AG20443 (cell line): ENCODE measurements at regions not wholly inside any gene's neighbourhood (a gene's known extent, or its start where the extent isn't known, plus 50 kb on each side); places are given as distances from the start of the nearest gene placed in this dataset.
A peak's percentile ranks its signal among the peaks of the same experiment; 100 is the strongest.
"Not testable (repeated sequence)": the region's sequence is repeated elsewhere in the genome, so short reads cannot be mapped to it uniquely, and the experiment has no call there.

Experiments
- DNase-seq: peaks from one replicate; pipeline ENCODE4 v3.0.0; 2012; ENCODE audit warnings: low spot score, mixed read lengths

GRCh38 chr6:81901551-81901966, 149.1 kb upstream of the TENT5A start:
- DNase-seq: peak; percentile 14

GRCh38 chr6:81900616-81901015, 148.1 kb upstream of the TENT5A start:
- DNase-seq: no peak

GRCh38 chr6:81897793-81898192, 145.3 kb upstream of the TENT5A start:
- DNase-seq: no peak

- DNase-seq: no peak
These were observed 144.3 kb upstream of the TENT5A start for GRCh38 chr6:81896525-81897503.

- DNase-seq: peak; percentile 68
These were observed 143.2 kb upstream of the TENT5A start for GRCh38 chr6:81895511-81896185.

GRCh38 chr6:81894788-81895271, 142.3 kb upstream of the TENT5A start:
- DNase-seq: peak; percentile 8

- peak; percentile 49 for DNase-seq
These were observed 141.8 kb upstream of the TENT5A start for GRCh38 chr6:81894306-81894705.

- no peak for DNase-seq
These were observed 140.4 kb upstream of the TENT5A start for GRCh38 chr6:81892891-81893290.

- no peak for DNase-seq
These were observed 139.4 kb upstream of the TENT5A start for GRCh38 chr6:81891874-81892273.

GRCh38 chr6:81890846-81891245, 138.4 kb upstream of the TENT5A start:
- peak; percentile 87 for DNase-seq

GRCh38 chr6:81889377-81890053, 137.0 kb upstream of the TENT5A start:
- DNase-seq: no peak

- DNase-seq: not testable (repeated sequence)
These were observed 134.4 kb upstream of the TENT5A start for GRCh38 chr6:81886909-81887308.

- DNase-seq: no peak
These were observed 133.7 kb upstream of the TENT5A start for GRCh38 chr6:81886157-81886556.

GRCh38 chr6:81881660-81882059, 129.2 kb upstream of the TENT5A start:
- DNase-seq: no peak

GRCh38 chr6:81878479-81878878, 126.0 kb upstream of the TENT5A start:
- no peak for DNase-seq

GRCh38 chr6:81876971-81877370, 124.5 kb upstream of the TENT5A start:
- no peak for DNase-seq

GRCh38 chr6:81875782-81876293, 123.4 kb upstream of the TENT5A start:
- DNase-seq: no peak

- not testable (repeated sequence) for DNase-seq
These were observed 117.4 kb upstream of the TENT5A start for GRCh38 chr6:81869749-81870508.

GRCh38 chr6:81865712-81866111, 113.2 kb upstream of the TENT5A start:
- DNase-seq: peak; percentile 64

- DNase-seq: no peak
These were observed 111.6 kb upstream of the TENT5A start for GRCh38 chr6:81864124-81864523.

- no peak for DNase-seq
These were observed 110.6 kb upstream of the TENT5A start for GRCh38 chr6:81863123-81863522.
